ENCODE measurements at regions not wholly inside any gene's neighbourhood (a gene's known extent, or its start where the extent isn't known, plus 50 kb on each side); places are given as distances from the start of the nearest gene placed in this dataset.

DNA sequence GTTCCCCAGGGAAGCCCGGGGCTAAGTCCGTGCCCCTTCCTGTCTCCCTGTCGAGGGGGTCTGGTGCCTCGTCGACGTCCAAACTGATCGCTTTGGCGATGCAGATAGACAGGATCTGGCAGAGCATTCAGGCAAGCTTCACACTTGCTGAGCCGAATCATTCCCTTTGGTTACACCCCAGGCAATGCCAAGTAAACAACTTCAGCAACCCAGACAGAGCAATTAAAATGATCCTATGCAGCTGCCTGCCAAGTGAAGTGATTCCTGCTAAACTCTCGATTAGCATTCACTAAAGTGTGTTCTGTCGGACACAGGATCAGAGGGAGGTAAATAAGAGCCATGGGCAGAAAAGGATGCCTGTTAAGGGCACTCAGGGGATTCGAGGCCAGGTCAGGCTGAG lies 108.2 kb upstream of the RAB12 start:
- H3K18ac ChIP-seq (ENCODE audit: low read depth, low read length), result no peak overlapping the region
- H2BK15ac ChIP-seq (ENCODE audit: low read depth, low read length), result no peak overlapping the region
- no peaks in the 10 kb centered on the region for H4K20me1 ChIP-seq (ENCODE audit: insufficient read depth, low read length)
- intact Hi-C loops (cut with micrococcal nuclease) (no loop called here), in situ Hi-C loops (cut with MboI; ENCODE audit: low sequenced_read_pairs) (no loop called here), dilution Hi-C loops (cut with HindIII; ENCODE audit: low sequenced_read_pairs, unreplicated experiment) (no loop called here)
- no peak overlapping the region for H3K14ac ChIP-seq (replicated peaks; ENCODE audit: low read depth, low read length)
- H4K5ac ChIP-seq (ENCODE audit: low read depth, low read length), result no peak overlapping the region
- 40% methylated on average over 1 of the region's 12 CpGs; no CpG with 5 or more reads in 1 of the 2 experiments for WGBS, 2 experiments (ENCODE audit: extremely low coverage in 2 of 2, insufficient read length in 1 of 2)
- peaks cover 2% of the 10 kb centered on the region; the same call in 1 of the 2 replicates for H3K9me3 ChIP-seq (ENCODE audit: control insufficient read depth, insufficient read depth, low read length)
- H4K91ac ChIP-seq (ENCODE audit: insufficient read depth, low read depth, low read length), result no peak overlapping the region
- H3K27ac ChIP-seq (ENCODE audit: insufficient read depth, low read length), result no peak overlapping the region
- H2AFZ ChIP-seq (replicated peaks; ENCODE audit: low read length, poor library complexity), result peak overlapping the region; percentile 37
- POLR2A ChIA-PET (ENCODE audit: unreplicated experiment), result no interaction called here
- CTCF ChIA-PET, result no interaction called here
- no peak overlapping the region for H2BK20ac ChIP-seq (ENCODE audit: low read depth, low read length)
- peaks cover 35% of the 10 kb centered on the region for H3K27me3 ChIP-seq (ENCODE audit: control insufficient read depth, insufficient read depth, low read length)
- no peaks in the 10 kb centered on the region for H3K4me1 ChIP-seq (ENCODE audit: control insufficient read depth, insufficient read depth, low read length)
- no peaks in the 10 kb centered on the region for H3K9me1 ChIP-seq (ENCODE audit: insufficient read depth, low read length)
- no peaks in the 10 kb centered on the region for H3K79me1 ChIP-seq (ENCODE audit: low read depth in 1 of 2, low read length in 2 of 2)
- no peak overlapping the region for H3K23ac ChIP-seq (ENCODE audit: low read depth, low read length)
- no TSS peak for BruUV-seq (replicated peaks)
- H3K4me3 ChIP-seq (ENCODE audit: insufficient read depth, low read depth, low read length), result no peak overlapping the region
- no peak overlapping the region for H3K4ac ChIP-seq (ENCODE audit: low read depth, low read length)
- H2AK9ac ChIP-seq (replicated peaks; ENCODE audit: low read depth, low read length, poor library complexity), result no peak overlapping the region
- H3K56ac ChIP-seq (ENCODE audit: extremely low read depth, insufficient read depth, low read length), result no peak overlapping the region
- no peak overlapping the region for H2AK5ac ChIP-seq (ENCODE audit: low read depth, low read length)
- no peak overlapping the region for H3K4me2 ChIP-seq (ENCODE audit: low read depth, low read length)
- no peak overlapping the region for H2BK120ac ChIP-seq (ENCODE audit: low read depth, low read length)
- H2BK5ac ChIP-seq (ENCODE audit: low read depth, low read length, poor library complexity, severe bottlenecking), result no peak overlapping the region
- H3K9ac ChIP-seq (ENCODE audit: low read depth, low read length), result no peak overlapping the region
- DNase-seq (no peak), ATAC-seq (ENCODE audit: low read depth) (no peak; the same call in 1 of the 2 replicates)
- H3K36me3 ChIP-seq (ENCODE audit: control insufficient read depth, insufficient read depth, low read length), result no peaks in the 10 kb centered on the region
- TF ChIP-seq CEBPB (IDR thresholded peaks at IDR 0.05; ENCODE audit: low read depth, low read length) (no peak), NFE2L2 (IDR thresholded peaks at IDR 0.05; ENCODE audit: low read depth, low read length) (no peak), FOS (IDR thresholded peaks at IDR 0.05; ENCODE audit: low read depth, low read length) (no peak), CHD1 (IDR thresholded peaks at IDR 0.05; ENCODE audit: low read depth, low read length) (no peak), MAFK (IDR thresholded peaks at IDR 0.05; ENCODE audit: low read depth, low read length) (no peak), RFX5 (IDR thresholded peaks at IDR 0.05; ENCODE audit: low read depth, low read length) (no peak), POLR2A (IDR thresholded peaks at IDR 0.05; ENCODE audit: low read depth, low read length) (no peak), RCOR1 (IDR thresholded peaks at IDR 0.05; ENCODE audit: insufficient replicate concordance, low read length) (no peak), RAD21 (IDR thresholded peaks at IDR 0.05; ENCODE audit: low read length) (no peak), SMC3 (IDR thresholded peaks at IDR 0.05; ENCODE audit: low read depth, low read length) (no peak)
- TF ChIP-seq, protein P1, sequence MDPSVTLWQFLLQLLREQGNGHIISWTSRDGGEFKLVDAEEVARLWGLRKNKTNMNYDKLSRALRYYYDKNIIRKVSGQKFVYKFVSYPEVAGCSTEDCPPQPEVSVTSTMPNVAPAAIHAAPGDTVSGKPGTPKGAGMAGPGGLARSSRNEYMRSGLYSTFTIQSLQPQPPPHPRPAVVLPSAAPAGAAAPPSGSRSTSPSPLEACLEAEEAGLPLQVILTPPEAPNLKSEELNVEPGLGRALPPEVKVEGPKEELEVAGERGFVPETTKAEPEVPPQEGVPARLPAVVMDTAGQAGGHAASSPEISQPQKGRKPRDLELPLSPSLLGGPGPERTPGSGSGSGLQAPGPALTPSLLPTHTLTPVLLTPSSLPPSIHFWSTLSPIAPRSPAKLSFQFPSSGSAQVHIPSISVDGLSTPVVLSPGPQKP (IDR thresholded peaks at IDR 0.05; ENCODE audit: borderline replicate concordance, low read depth, low read length), result no peak
- H4K8ac ChIP-seq (ENCODE audit: low read depth in 2 of 2, low read length in 2 of 2), result no peak overlapping the region
